NOMO-1 treated with dmso at 0.1 percent for 144 hours (cell line): ENCODE measurements at regions not wholly inside any gene's neighbourhood (a gene's known extent, or its start where the extent isn't known, plus 50 kb on each side); places are given as distances from the start of the nearest gene placed in this dataset.

Source experiments
- DNase-seq: peaks from one replicate; lab custom pipeline; 2025; ENCODE audit not compliant: unreplicated experiment; lab: John Stamatoyannopoulos, UW

- DNase-seq: no peak
Measured at GRCh38 chr20:51886891-51887608, 84.7 kb upstream of the SALL4 start.

- no peak for DNase-seq
Measured at GRCh38 chr20:51886341-51886740, 84.0 kb upstream of the SALL4 start.

GRCh38 chr20:51884561-51884960, 82.2 kb upstream of the SALL4 start:
- DNase-seq: no peak

GRCh38 chr20:51880188-51880587, 77.9 kb upstream of the SALL4 start:
- no peak for DNase-seq

- no peak for DNase-seq
Measured at GRCh38 chr20:51876313-51876940, 74.1 kb upstream of the SALL4 start.

- no peak for DNase-seq
Measured at GRCh38 chr20:51873652-51874051, 71.3 kb upstream of the SALL4 start.

GRCh38 chr20:51871943-51872342, 69.6 kb upstream of the SALL4 start:
- no peak for DNase-seq

- no peak for DNase-seq
Measured at GRCh38 chr20:51869002-51869401, 66.7 kb upstream of the SALL4 start.

- DNase-seq: no peak
Measured at GRCh38 chr20:51867251-51867650, 64.9 kb upstream of the SALL4 start.

GRCh38 chr20:51864967-51865366, 62.6 kb upstream of the SALL4 start:
- no peak for DNase-seq

- no peak for DNase-seq
Measured at GRCh38 chr20:51862796-51863195, 60.5 kb upstream of the SALL4 start.

- no peak for DNase-seq
Measured at GRCh38 chr20:51861726-51862466, 59.6 kb upstream of the SALL4 start.

GRCh38 chr20:51860111-51860882, 58.0 kb upstream of the SALL4 start:
- DNase-seq: no peak

GRCh38 chr20:51856432-51856831, 54.1 kb upstream of the SALL4 start:
- no peak for DNase-seq

- no peak for DNase-seq
Measured at GRCh38 chr20:51854921-51855320, 52.6 kb upstream of the SALL4 start.
